Astrocyte (in vitro differentiated cells and primary cell): ENCODE measurements at regions not wholly inside any gene's neighbourhood (a gene's known extent, or its start where the extent isn't known, plus 50 kb on each side); places are given as distances from the start of the nearest gene placed in this dataset.

Experiments used
- DNase-seq: peaks from one replicate; pipeline ENCODE4 v3.0.0-alpha.2; 2010; ENCODE audit warnings: low read depth
- FAIRE-seq: peaks from 2 replicates; lab custom pipeline; 2011; peaks lifted over from hg19 to GRCh38; lab: Jason Lieb, UNC
- H2AFZ ChIP-seq: 2 replicates; pipeline ENCODE4 v1.6.0; 2012; ENCODE audit warnings: low read depth, low read length, inconsistent platforms
- H3K27ac ChIP-seq: 2 replicates; pipeline ENCODE4 v1.5.1; 2011; ENCODE audit warnings: low read depth, low read length, inconsistent platforms
- H3K27me3 ChIP-seq: 2 replicates; pipeline ENCODE4 v1.6.0; 2011; ENCODE audit warnings: low read length, inconsistent platforms; ENCODE audit not compliant: insufficient read depth
- H3K36me3 ChIP-seq: 2 replicates; pipeline ENCODE4 v1.5.1; 2011; ENCODE audit warnings: low read length, inconsistent platforms; ENCODE audit not compliant: insufficient read depth
- H3K4me1 ChIP-seq: 2 replicates; pipeline ENCODE4 v1.5.1; 2011; ENCODE audit warnings: low read length, inconsistent platforms; ENCODE audit not compliant: insufficient read depth
- H3K4me2 ChIP-seq: 2 replicates; pipeline ENCODE4 v1.6.0; 2012; ENCODE audit warnings: low read length, inconsistent platforms
- H3K4me3 ChIP-seq: 2 replicates; pipeline ENCODE4 v1.5.1; 2011; ENCODE audit warnings: low read depth, mild to moderate bottlenecking, low read length, inconsistent platforms; ENCODE audit not compliant: insufficient read depth
- H3K79me2 ChIP-seq: 2 replicates; pipeline ENCODE4 v1.6.0; 2012; ENCODE audit warnings: mild to moderate bottlenecking, low read length, inconsistent platforms; ENCODE audit not compliant: insufficient read depth
- H3K9ac ChIP-seq: 2 replicates; pipeline ENCODE4 v1.6.0; 2012; ENCODE audit warnings: mild to moderate bottlenecking, low read length, inconsistent platforms
- H3K9me3 ChIP-seq: 2 replicates; pipeline ENCODE4 v1.5.1; 2012; ENCODE audit warnings: low read depth, mild to moderate bottlenecking, low read length, inconsistent platforms; ENCODE audit not compliant: insufficient read depth
- H4K20me1 ChIP-seq: 2 replicates; pipeline ENCODE4 v1.6.0; 2012; ENCODE audit warnings: low read length, inconsistent platforms; ENCODE audit not compliant: insufficient read depth
- H3K27ac Mint-ChIP-seq: one replicate; pipeline ENCODE4 v1.8.0; 2021; ENCODE audit warnings: mild to moderate bottlenecking, mixed read lengths; ENCODE audit not compliant: unreplicated experiment
- H3K27me3 Mint-ChIP-seq: one replicate; pipeline ENCODE4 v1.8.0; 2021; ENCODE audit warnings: low read depth, mixed read lengths; ENCODE audit not compliant: unreplicated experiment
- H3K36me3 Mint-ChIP-seq: one replicate; pipeline ENCODE4 v1.8.0; 2021; ENCODE audit warnings: low read depth, mixed read lengths; ENCODE audit not compliant: unreplicated experiment
- H3K4me1 Mint-ChIP-seq: one replicate; pipeline ENCODE4 v1.8.0; 2021; ENCODE audit warnings: low read depth, mixed read lengths; ENCODE audit not compliant: unreplicated experiment
- H3K4me3 Mint-ChIP-seq: one replicate; pipeline ENCODE4 v1.8.0; 2021; ENCODE audit warnings: mild to moderate bottlenecking, moderate library complexity, mixed read lengths; ENCODE audit not compliant: unreplicated experiment
- H3K9me3 Mint-ChIP-seq: one replicate; pipeline ENCODE4 v1.8.0; 2021; ENCODE audit warnings: mild to moderate bottlenecking, mixed read lengths; ENCODE audit not compliant: unreplicated experiment
- CTCF ChIP-seq: IDR thresholded peaks from 2 replicates; pipeline ENCODE4 v1.5.1; 2011; ENCODE audit warnings: low read depth, mild to moderate bottlenecking, inconsistent platforms, low read length, moderate library complexity; ENCODE audit not compliant: insufficient read depth
- EZH2 ChIP-seq: IDR thresholded peaks from 2 replicates; pipeline ENCODE4 v1.6.1; 2012; ENCODE audit warnings: mild to moderate bottlenecking, low read length, inconsistent platforms; ENCODE audit not compliant: insufficient read depth

GRCh38 chr11:81495699-81496292, 1237.9 kb downstream of the FAM181B start:
- Histone ChIP-seq H3K79me2 (no peaks in the 10 kb centered on the region), H2AFZ (no peak overlapping the region), H3K4me1 (no peaks in the 10 kb centered on the region), H4K20me1 (no peaks in the 10 kb centered on the region), H3K27me3 (no peaks in the 10 kb centered on the region), H3K9ac (no peak overlapping the region), H3K36me3 (no peaks in the 10 kb centered on the region), H3K9me3 (no peaks in the 10 kb centered on the region), H3K27ac (no peak overlapping the region), H3K4me3 (no peak overlapping the region), H3K4me2 (no peak overlapping the region)
- no peak overlapping the region for H3K4me3 Mint-ChIP-seq
- H3K27me3 Mint-ChIP-seq, result no peaks in the 10 kb centered on the region
- no peaks in the 10 kb centered on the region for H3K36me3 Mint-ChIP-seq
- no peak overlapping the region for H3K27ac Mint-ChIP-seq
- no peaks in the 10 kb centered on the region for H3K9me3 Mint-ChIP-seq
- TF ChIP-seq EZH2, result no peak
- TF ChIP-seq CTCF, result no peak
- H3K4me1 Mint-ChIP-seq, result no peaks in the 10 kb centered on the region
- FAIRE-seq (no peak), DNase-seq (no peak)

GRCh38 chr11:81494431-81494830, 1239.2 kb downstream of the FAM181B start:
- H3K36me3 Mint-ChIP-seq, result no peaks in the 10 kb centered on the region
- no peaks in the 10 kb centered on the region for H3K27me3 Mint-ChIP-seq
- TF ChIP-seq EZH2 (no peak), CTCF (no peak)

DNA sequence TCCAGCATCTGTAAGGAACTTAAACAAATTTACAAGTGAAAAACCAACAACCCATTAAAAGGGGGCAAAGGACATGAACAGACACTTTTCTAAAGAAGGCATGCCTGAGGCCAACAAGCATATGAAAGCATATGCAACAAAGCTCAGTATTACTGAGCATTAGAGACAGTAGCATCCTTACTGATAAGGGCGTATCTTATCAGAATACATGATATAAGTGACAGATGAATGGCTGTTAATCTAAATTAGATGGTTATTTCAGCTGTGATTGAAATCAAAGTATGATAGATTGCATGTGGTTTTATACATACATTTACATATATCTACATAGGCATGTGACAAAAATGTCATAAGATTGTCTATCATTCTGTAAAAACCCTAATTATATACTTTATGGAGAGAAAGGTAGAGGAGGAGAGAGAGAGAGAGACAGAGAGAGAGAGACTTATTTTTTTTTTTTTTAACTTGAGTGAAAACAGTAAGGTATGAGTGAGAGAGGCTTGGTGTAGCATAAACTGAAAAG, 1240.7 kb downstream of the FAM181B start:
- no peaks in the 10 kb centered on the region for H3K4me1 Mint-ChIP-seq

More at GRCh38 chr11:81494431-81494830, 1239.2 kb downstream of the FAM181B start:
- H3K9me3 Mint-ChIP-seq, result no peaks in the 10 kb centered on the region
- no peaks in the 10 kb centered on the region for H3K36me3 ChIP-seq
- H3K4me1 ChIP-seq, result no peaks in the 10 kb centered on the region
- H3K4me3 ChIP-seq, result no peak overlapping the region
- H3K27me3 ChIP-seq, result no peaks in the 10 kb centered on the region
- no peak overlapping the region for H3K27ac ChIP-seq
- H4K20me1 ChIP-seq, result no peaks in the 10 kb centered on the region
- no peak overlapping the region for H3K27ac Mint-ChIP-seq
- no peaks in the 10 kb centered on the region for H3K4me1 Mint-ChIP-seq
- H3K9me3 ChIP-seq, result no peaks in the 10 kb centered on the region
- no peaks in the 10 kb centered on the region for H3K79me2 ChIP-seq
- H3K4me3 Mint-ChIP-seq, result no peak overlapping the region
- no peak for DNase-seq
- no peak overlapping the region for H3K9ac ChIP-seq
- H3K4me2 ChIP-seq, result no peak overlapping the region
- no peak overlapping the region for H2AFZ ChIP-seq
- FAIRE-seq, result no peak

More for the DNA sequence above, 1240.7 kb downstream of the FAM181B start:
- H3K27ac Mint-ChIP-seq, result no peak overlapping the region
- H3K36me3 Mint-ChIP-seq, result no peaks in the 10 kb centered on the region
- H3K27me3 Mint-ChIP-seq, result no peaks in the 10 kb centered on the region
- H4K20me1 ChIP-seq, result no peaks in the 10 kb centered on the region
- H3K36me3 ChIP-seq, result no peaks in the 10 kb centered on the region
- FAIRE-seq (no peak), DNase-seq (no peak)
- no peak overlapping the region for H3K27ac ChIP-seq
- no peaks in the 10 kb centered on the region for H3K79me2 ChIP-seq
- H3K4me1 ChIP-seq, result no peaks in the 10 kb centered on the region
- H3K9me3 Mint-ChIP-seq, result no peaks in the 10 kb centered on the region
- no peak overlapping the region for H3K4me3 Mint-ChIP-seq
- H2AFZ ChIP-seq, result no peak overlapping the region
- TF ChIP-seq EZH2 (no peak), CTCF (no peak)
- H3K4me3 ChIP-seq, result no peak overlapping the region
- no peak overlapping the region for H3K9ac ChIP-seq
- H3K9me3 ChIP-seq, result no peaks in the 10 kb centered on the region
- no peaks in the 10 kb centered on the region for H3K27me3 ChIP-seq
- no peak overlapping the region for H3K4me2 ChIP-seq
